Left forelimb (tissue), 1 donor: ENCODE measurements at regions not wholly inside any gene's neighbourhood (a gene's known extent, or its start where the extent isn't known, plus 50 kb on each side); places are given as distances from the start of the nearest gene placed in this dataset.

Experiments
- DNase-seq: peaks from one replicate; pipeline ENCODE4 v3.0.0-alpha.2; 2018; ENCODE audit warnings: low spot score

- DNase-seq, result no peak
Observed at GRCh38 chr7:51366930-51367613, 50.5 kb upstream of the COBL start.
